NCI-H2196 (cell line): ENCODE measurements at regions not wholly inside any gene's neighbourhood (a gene's known extent, or its start where the extent isn't known, plus 50 kb on each side); places are given as distances from the start of the nearest gene placed in this dataset.
A peak's percentile ranks its signal among the peaks of the same experiment; 100 is the strongest.

Experiments used
- DNase-seq: peaks from one replicate; lab custom pipeline; 2025; ENCODE audit not compliant: unreplicated experiment; lab: John Stamatoyannopoulos, UW

GRCh38 chr2:236688563-236689392 is 119.2 kb downstream of the ACKR3 start:
- DNase-seq, result no peak

- DNase-seq, result no peak
Observed at GRCh38 chr2:236689393-236689700, 119.7 kb downstream of the ACKR3 start.

GRCh38 chr2:236689981-236690380 is 120.4 kb downstream of the ACKR3 start:
- no peak for DNase-seq

GRCh38 chr2:236690726-236691125 is 121.1 kb downstream of the ACKR3 start:
- DNase-seq, result no peak

GRCh38 chr2:236691799-236692167 is 122.2 kb downstream of the ACKR3 start:
- no peak for DNase-seq

- DNase-seq, result no peak
Observed at GRCh38 chr2:236692937-236693336, 123.3 kb downstream of the ACKR3 start.

- DNase-seq, result no peak
Observed at GRCh38 chr2:236693531-236693930, 123.9 kb downstream of the ACKR3 start.

GRCh38 chr2:236694146-236694888 is 124.7 kb downstream of the ACKR3 start:
- DNase-seq, result no peak

- DNase-seq, result no peak
Observed at GRCh38 chr2:236696834-236697233, 127.2 kb downstream of the ACKR3 start.

- no peak for DNase-seq
Observed at GRCh38 chr2:236698016-236698627, 128.5 kb downstream of the ACKR3 start.

GRCh38 chr2:236700703-236701102 is 131.1 kb downstream of the ACKR3 start:
- no peak for DNase-seq

GRCh38 chr2:236702657-236703372 is 133.2 kb downstream of the ACKR3 start:
- DNase-seq, result peak; percentile 65

GRCh38 chr2:236703373-236703709 is 133.7 kb downstream of the ACKR3 start:
- DNase-seq, result no peak

- no peak for DNase-seq
Observed at GRCh38 chr2:236703906-236704305, 134.3 kb downstream of the ACKR3 start.

GRCh38 chr2:236704887-236705286 is 135.3 kb downstream of the ACKR3 start:
- no peak for DNase-seq

GRCh38 chr2:236705295-236706105 is 135.9 kb downstream of the ACKR3 start:
- DNase-seq, result no peak

GRCh38 chr2:236706288-236706687 is 136.7 kb downstream of the ACKR3 start:
- DNase-seq, result peak; percentile 30

- no peak for DNase-seq
Observed at GRCh38 chr2:236706803-236707202, 137.2 kb downstream of the ACKR3 start.

GRCh38 chr2:236711440-236711839 is 141.8 kb downstream of the ACKR3 start:
- no peak for DNase-seq

- no peak for DNase-seq
Observed at GRCh38 chr2:236712304-236712703, 142.7 kb downstream of the ACKR3 start.
